ENCODE measurements at regions not wholly inside any gene's neighbourhood (a gene's known extent, or its start where the extent isn't known, plus 50 kb on each side); places are given as distances from the start of the nearest gene placed in this dataset.

DNA sequence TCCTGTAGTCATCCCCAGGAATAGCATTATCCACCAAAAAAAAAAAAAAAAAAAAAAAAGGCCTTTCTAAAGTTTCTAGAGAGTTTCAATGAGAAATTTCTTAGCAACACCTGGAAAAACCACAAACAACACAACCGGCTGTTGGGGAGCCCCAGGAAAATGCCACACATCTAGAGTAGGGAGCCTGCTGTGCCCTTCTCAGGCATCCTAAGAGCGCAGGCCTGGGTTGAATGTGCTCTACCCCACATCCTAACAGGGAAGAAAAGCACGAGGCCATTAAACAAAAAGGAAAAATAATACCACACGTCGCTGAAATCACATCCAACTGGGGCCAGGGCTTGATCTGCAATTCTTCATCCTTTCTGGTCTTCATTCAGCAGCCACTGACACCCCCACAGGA, 367.5 kb downstream of the TGFB2 start:
- DNase-seq (ENCODE audit: low spot score) (no peak), ATAC-seq (no peak), FAIRE-seq (no peak)
- no peaks in the 10 kb centered on the region for H3K79me2 ChIP-seq (ENCODE audit: insufficient read depth, low read length)
- BruUV-seq (replicated peaks) = no TSS peak
- in situ Hi-C loops (cut with HindIII; ENCODE audit: extremely low pct_ligation_motif_present, low pct_unique_long_range_greater_than_20kb) (no loop called here), intact Hi-C loops (cut with micrococcal nuclease; ENCODE audit: unreplicated experiment) (no loop called here)
- H4K20me1 ChIP-seq (ENCODE audit: insufficient read depth, low read length) = no peaks in the 10 kb centered on the region
- no peak overlapping the region for H2AFZ ChIP-seq (ENCODE audit: low read length)
- TF ChIP-seq, protein P1, sequence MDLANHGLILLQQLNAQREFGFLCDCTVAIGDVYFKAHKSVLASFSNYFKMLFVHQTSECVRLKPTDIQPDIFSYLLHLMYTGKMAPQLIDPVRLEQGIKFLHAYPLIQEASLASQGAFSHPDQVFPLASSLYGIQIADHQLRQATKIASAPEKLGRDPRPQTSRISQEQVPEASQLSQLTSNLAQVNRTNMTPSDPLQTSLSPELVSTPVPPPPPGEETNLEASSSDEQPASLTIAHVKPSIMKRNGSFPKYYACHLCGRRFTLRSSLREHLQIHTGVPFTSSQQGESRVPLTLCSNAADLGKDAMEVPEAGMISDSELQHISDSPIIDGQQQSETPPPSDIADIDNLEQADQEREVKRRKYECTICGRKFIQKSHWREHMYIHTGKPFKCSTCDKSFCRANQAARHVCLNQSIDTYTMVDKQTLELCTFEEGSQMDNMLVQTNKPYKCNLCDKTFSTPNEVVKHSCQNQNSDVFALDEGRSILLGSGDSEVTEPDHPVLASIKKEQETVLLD (CRISPR knock-in tag; IDR thresholded peaks at IDR 0.05; ENCODE audit: low read depth) = no peak
- TF ChIP-seq ZNF737 (CRISPR knock-in tag; IDR thresholded peaks at IDR 0.05; ENCODE audit: borderline replicate concordance) (no peak), ARNTL (CRISPR knock-in tag; IDR thresholded peaks at IDR 0.05) (no peak), ZNF343 (CRISPR knock-in tag; IDR thresholded peaks at IDR 0.05) (no peak), ZSCAN12 (CRISPR knock-in tag; IDR thresholded peaks at IDR 0.05) (no peak), KDM1A (CRISPR knock-in tag; IDR thresholded peaks at IDR 0.05) (no peak), SMARCE1 (IDR thresholded peaks at IDR 0.05; ENCODE audit: borderline replicate concordance) (no peak), FOXK2 (IDR thresholded peaks at IDR 0.05) (no peak), HMG20A (CRISPR knock-in tag; IDR thresholded peaks at IDR 0.05; ENCODE audit: borderline replicate concordance) (no peak), ZSCAN31 (CRISPR knock-in tag; IDR thresholded peaks at IDR 0.05; ENCODE audit: low read depth) (no peak), WIZ (CRISPR knock-in tag; IDR thresholded peaks at IDR 0.05) (no peak), ISL2 (CRISPR knock-in tag; IDR thresholded peaks at IDR 0.05) (no peak), RFXANK (CRISPR knock-in tag; IDR thresholded peaks at IDR 0.05) (no peak)
- TF ChIP-seq, protein P2, sequence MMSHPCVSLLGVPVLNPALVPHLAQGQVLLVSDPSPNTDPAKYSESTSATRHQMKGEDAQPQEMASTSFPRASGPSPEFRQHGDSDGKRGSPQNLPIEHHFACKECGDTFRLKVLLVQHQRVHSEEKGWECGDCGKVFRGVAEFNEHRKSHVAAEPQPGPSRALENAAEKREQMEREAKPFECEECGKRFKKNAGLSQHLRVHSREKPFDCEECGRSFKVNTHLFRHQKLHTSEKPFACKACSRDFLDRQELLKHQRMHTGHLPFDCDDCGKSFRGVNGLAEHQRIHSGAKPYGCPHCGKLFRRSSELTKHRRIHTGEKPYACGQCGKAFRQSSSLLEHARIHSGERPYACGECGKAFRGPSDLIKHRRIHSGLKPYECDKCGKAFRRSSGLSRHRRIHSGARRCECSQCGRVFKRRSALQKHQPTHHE (CRISPR knock-in tag; IDR thresholded peaks at IDR 0.05; ENCODE audit: borderline replicate concordance) = no peak
- POLR2A ChIA-PET = no interaction called here
- no peaks in the 10 kb centered on the region for H3K4me1 ChIP-seq (ENCODE audit: insufficient read depth, low read length)
- no peak overlapping the region for H3K4me2 ChIP-seq (ENCODE audit: low read depth, low read length)
- no peaks in the 10 kb centered on the region for H3K9me3 ChIP-seq (ENCODE audit: low read length)
- H3K27ac ChIP-seq (ENCODE audit: extremely low read length, insufficient read depth, low read length) = no peak overlapping the region
- no peaks in the 10 kb centered on the region for H3K36me3 ChIP-seq (replicated peaks in 1 of 2; ENCODE audit: control insufficient read depth in 1 of 2, insufficient read depth in 2 of 2, low read length in 2 of 2)
- 15% methylated on average over 5 of the region's 5 CpGs for WGBS (ENCODE audit: low lambda C conversion rate)
- CTCF ChIA-PET (ENCODE audit: low intra/inter-chr PET ratio, low total read pairs) = no interaction called here
- H3K27me3 ChIP-seq (ENCODE audit: control insufficient read depth in 1 of 2, insufficient read depth in 2 of 2, low read length in 2 of 2) = 0 out of 5 replicates have a peak, but pooled peaks cover 0 to 1% of the 10 kb centered on the region in 2 experiments
- H3K4me3 ChIP-seq (replicated peaks in 1 of 3; ENCODE audit: insufficient read depth in 1 of 3, low read depth in 2 of 3, low read length in 3 of 3) = no peak overlapping the region
- H3K9ac ChIP-seq (ENCODE audit: insufficient read depth, low read depth, low read length) = no peak overlapping the region

Data from HepG2 (cell line).